ENCODE measurements at regions not wholly inside any gene's neighbourhood (a gene's known extent, or its start where the extent isn't known, plus 50 kb on each side); places are given as distances from the start of the nearest gene placed in this dataset.

DNA sequence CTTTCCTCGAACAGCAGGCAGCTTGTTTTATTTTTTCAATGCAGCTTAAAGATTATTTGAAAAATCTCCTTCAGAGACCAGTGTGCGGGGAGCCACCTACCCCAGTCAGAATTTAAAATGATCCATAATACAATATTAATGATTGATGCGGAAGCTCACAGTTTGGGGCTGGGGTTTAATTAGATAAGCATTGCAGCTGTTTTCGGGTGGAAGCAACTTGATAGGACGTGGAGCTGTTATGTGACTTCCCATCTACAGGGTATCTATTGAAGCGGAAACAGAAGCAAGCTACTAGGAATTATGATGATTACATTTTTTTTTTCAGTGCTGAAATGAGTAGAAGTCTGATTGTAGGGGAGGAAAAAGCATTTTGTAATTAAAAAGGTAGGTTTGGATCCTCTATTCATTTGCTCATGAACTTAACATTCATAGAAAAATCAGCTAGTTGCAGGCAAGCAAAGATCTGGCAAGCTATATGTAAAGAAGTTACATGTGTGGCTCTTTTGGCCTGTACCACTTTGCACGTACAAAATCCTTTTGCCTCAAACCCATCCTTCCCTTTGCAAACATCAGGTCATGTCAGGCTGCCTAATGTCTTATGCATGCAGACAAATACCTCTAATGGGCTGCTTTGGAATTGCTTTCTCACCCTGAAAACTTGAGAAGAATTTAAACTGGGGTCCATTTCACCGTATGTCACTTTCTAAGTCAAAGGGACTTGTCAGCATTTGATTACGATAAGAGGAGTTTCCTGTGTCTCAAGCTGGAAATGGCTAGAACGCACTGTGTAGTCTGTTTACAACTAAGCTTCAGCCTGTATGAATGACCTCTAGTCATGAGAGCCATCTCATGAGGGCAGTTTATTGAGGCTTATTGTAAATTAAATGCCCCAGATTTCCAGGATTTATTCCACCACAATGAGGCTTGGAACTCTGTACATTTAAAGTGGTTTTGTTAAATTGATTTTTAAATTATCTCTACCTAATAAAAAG is 267.1 kb upstream of the TMTC4 start:
- H3K9me3 ChIP-seq: no peaks in the 10 kb centered on the region
- no peak overlapping the region for H3K27ac ChIP-seq
- no peak overlapping the region for H3K4me3 ChIP-seq
- ATAC-seq: no peak
- H3K36me3 ChIP-seq: no peaks in the 10 kb centered on the region
- intact Hi-C loops (cut with DNase I): no loop called here
- no peak for FAIRE-seq
- no peak for DNase-seq
- 80% methylated on average over 10 of the region's 10 CpGs for WGBS, 2 donors
- no peaks in the 10 kb centered on the region for H3K27me3 ChIP-seq
- TF ChIP-seq, protein P1, sequence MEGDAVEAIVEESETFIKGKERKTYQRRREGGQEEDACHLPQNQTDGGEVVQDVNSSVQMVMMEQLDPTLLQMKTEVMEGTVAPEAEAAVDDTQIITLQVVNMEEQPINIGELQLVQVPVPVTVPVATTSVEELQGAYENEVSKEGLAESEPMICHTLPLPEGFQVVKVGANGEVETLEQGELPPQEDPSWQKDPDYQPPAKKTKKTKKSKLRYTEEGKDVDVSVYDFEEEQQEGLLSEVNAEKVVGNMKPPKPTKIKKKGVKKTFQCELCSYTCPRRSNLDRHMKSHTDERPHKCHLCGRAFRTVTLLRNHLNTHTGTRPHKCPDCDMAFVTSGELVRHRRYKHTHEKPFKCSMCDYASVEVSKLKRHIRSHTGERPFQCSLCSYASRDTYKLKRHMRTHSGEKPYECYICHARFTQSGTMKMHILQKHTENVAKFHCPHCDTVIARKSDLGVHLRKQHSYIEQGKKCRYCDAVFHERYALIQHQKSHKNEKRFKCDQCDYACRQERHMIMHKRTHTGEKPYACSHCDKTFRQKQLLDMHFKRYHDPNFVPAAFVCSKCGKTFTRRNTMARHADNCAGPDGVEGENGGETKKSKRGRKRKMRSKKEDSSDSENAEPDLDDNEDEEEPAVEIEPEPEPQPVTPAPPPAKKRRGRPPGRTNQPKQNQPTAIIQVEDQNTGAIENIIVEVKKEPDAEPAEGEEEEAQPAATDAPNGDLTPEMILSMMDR (IDR thresholded peaks at IDR 0.05): no peak
- no peaks in the 10 kb centered on the region for H3K4me1 ChIP-seq

DNA sequence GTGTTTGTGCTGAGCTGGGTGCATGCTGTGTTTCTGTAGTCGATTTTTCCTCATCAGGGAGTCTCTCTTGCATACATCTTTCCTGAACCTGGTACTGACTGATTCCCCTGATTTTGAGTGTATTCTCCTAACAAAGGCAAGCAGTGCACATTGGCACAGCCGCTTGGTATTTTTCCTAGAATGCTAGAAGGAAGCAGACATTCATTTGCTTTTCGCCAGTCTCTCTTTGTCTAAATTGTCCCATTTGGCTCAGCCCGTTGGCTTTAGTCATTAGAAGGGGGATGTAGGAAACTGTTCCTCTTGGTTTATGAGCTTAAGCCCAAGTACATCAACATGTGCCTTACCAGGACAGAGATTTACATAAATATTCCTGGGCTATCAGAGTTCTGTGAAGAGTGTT is 266.1 kb upstream of the TMTC4 start:
- TF ChIP-seq, protein P1 (IDR thresholded peaks at IDR 0.05): no peak
- intact Hi-C loops (cut with DNase I): no loop called here
- H3K27ac ChIP-seq: no peak overlapping the region
- DNase-seq (no peak), FAIRE-seq (no peak), ATAC-seq (no peak)
- H3K4me3 ChIP-seq: no peak overlapping the region
- no peaks in the 10 kb centered on the region for H3K9me3 ChIP-seq
- H3K4me1 ChIP-seq: peaks cover 0 to 7% (median 6%) of the 10 kb centered on the region in 3 donors
- H3K27me3 ChIP-seq: no peaks in the 10 kb centered on the region
- 73 to 85% methylated on average over 4 of the region's 4 CpGs for WGBS, 2 donors
- H3K36me3 ChIP-seq: no peaks in the 10 kb centered on the region

DNA sequence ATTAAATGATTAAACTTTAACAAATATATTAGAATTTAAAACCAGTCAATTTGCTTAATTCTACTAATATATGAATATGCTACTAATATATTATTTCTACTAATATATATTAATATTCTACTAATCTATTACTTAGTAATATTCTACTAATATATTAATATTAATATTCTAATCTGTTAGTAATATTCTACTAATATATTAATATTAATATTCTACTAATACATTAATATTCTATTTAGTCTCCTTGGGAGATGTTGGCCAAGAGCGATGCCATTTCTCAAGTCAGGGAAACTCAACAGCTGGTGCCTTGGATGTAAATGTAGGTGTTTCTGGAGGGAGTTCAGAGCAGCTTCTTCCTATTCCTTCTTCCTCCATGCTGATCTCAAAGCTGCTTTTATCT is 259.2 kb upstream of the TMTC4 start:
- FAIRE-seq: peak; percentile 75
- H3K4me1 ChIP-seq: peaks cover 0 to 10% (median 6%) of the 10 kb centered on the region in 3 donors

DNA sequence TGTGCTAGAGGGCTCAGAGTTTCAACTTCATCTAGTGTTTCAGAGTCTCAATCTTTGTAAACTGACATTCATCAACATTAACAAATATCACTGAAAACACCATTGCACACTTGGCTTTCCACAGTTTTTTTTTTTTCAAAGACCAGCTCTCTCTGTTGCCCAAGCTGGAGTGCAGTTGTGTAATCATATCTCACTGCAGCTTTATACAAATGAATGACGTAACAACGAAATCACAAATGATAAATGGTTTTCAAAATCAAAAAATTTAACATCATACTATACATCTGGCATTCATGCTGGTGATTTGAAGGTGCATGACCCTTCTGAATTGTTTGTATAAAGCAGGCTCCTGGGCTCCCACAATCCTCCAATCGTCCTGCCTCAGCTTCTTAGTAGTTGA is 248.0 kb upstream of the TMTC4 start:
- no peaks in the 10 kb centered on the region for H3K27me3 ChIP-seq
- intact Hi-C loops (cut with DNase I): no loop called here
- no peak overlapping the region for H3K4me3 ChIP-seq
- FAIRE-seq (no peak), ATAC-seq (no peak), DNase-seq (no peak)
- H3K36me3 ChIP-seq: no peaks in the 10 kb centered on the region
- 24 to 27% methylated on average over 3 of the region's 3 CpGs for WGBS, 2 donors
- no peaks in the 10 kb centered on the region for H3K9me3 ChIP-seq
- H3K4me1 ChIP-seq: no peaks in the 10 kb centered on the region
- no peak overlapping the region for H3K27ac ChIP-seq
- TF ChIP-seq, protein P1 (IDR thresholded peaks at IDR 0.05): no peak

More for the DNA sequence above, 259.2 kb upstream of the TMTC4 start:
- DNase-seq (peak in 1 of 6 donors; percentile 13), ATAC-seq (no peak)
- no peak overlapping the region for H3K4me3 ChIP-seq
- intact Hi-C loops (cut with DNase I): no loop called here
- no peak overlapping the region for H3K27ac ChIP-seq
- no peaks in the 10 kb centered on the region for H3K9me3 ChIP-seq
- H3K36me3 ChIP-seq: no peaks in the 10 kb centered on the region
- H3K27me3 ChIP-seq: no peaks in the 10 kb centered on the region
- TF ChIP-seq, protein P1 (IDR thresholded peaks at IDR 0.05): no peak
- WGBS, 2 donors: 36 to 53% methylated on average over 1 of the region's 1 CpG

DNA sequence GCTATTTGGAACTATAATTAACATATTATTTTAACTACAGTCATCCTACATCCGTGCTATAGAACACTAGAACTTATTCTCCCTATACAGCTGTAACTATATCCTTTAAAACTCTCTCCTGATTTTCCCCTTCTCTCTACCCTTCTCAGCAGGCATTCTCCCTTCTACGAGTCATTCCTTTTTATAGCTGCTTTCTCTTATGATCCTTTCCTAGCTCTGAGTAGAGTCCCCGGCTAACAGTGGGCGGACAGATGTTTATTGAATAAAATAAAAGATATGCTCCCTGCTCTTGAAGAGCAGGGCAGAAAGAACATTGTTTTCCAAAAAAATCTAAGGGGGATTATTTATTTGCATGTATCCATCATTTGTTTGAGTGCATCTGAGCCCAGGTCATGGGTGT is 246.5 kb upstream of the TMTC4 start:
- 56 to 69% methylated on average over 4 of the region's 4 CpGs for WGBS, 2 donors
- DNase-seq (no peak), ATAC-seq (no peak)

More for the DNA sequence above, 246.5 kb upstream of the TMTC4 start:
- H3K27me3 ChIP-seq: no peaks in the 10 kb centered on the region
- TF ChIP-seq, protein P1 (IDR thresholded peaks at IDR 0.05): no peak
- no peak overlapping the region for H3K4me3 ChIP-seq
- intact Hi-C loops (cut with DNase I): no loop called here
- no peak for FAIRE-seq
- H3K4me1 ChIP-seq: no peaks in the 10 kb centered on the region
- no peak overlapping the region for H3K27ac ChIP-seq
- no peaks in the 10 kb centered on the region for H3K36me3 ChIP-seq
- H3K9me3 ChIP-seq: no peaks in the 10 kb centered on the region
